Mammary epithelial cell (primary cell): ENCODE measurements at regions not wholly inside any gene's neighbourhood (a gene's known extent, or its start where the extent isn't known, plus 50 kb on each side); places are given as distances from the start of the nearest gene placed in this dataset.

Source experiments
- CTCF ChIP-seq, 2 donors: IDR thresholded peaks in 1 of 2; conservative IDR thresholded peaks in 1 of 2; 2 replicates each; pipeline ENCODE4 v1.5.1; 2011 to 2012; ENCODE audit warnings: inconsistent platforms in 2 of 2, low read length in 2 of 2, mild to moderate bottlenecking in 2 of 2, control low read depth in 1 of 2, low read depth in 1 of 2; ENCODE audit not compliant: insufficient read depth in 1 of 2; ENCODE audit errors: extremely low read depth in 1 of 2
- EZH2 ChIP-seq: IDR thresholded peaks from 2 replicates; pipeline ENCODE4 v1.6.1; 2012; ENCODE audit warnings: low read length, inconsistent platforms, borderline replicate concordance

DNA sequence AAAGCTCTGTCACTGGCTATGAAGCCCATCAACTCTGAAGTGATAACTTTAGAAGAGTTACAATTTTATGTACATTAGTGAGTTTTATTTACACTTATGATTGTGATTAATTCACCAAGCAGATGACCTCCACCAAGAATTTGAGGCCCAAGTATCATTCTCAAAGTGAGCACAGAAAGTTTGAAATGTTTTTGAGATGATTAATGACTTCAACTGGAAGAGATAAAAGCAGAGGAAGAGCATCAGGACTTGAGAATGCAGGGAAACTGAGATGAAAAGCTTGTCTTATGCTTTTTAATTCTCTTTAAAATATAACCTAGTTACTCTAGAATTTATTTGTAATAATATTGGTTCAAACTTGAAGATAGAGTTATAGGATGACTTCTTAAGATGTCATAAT is 112.8 kb upstream of the H2AZ1 start:
- no peak for TF ChIP-seq CTCF (conservative IDR thresholded peaks at IDR 0.05 in 1 of 2, IDR thresholded peaks at IDR 0.05 in 1 of 2; ENCODE audit: extremely low read depth in 1 of 2, insufficient read depth in 1 of 2, low read depth in 1 of 2, low read length in 2 of 2)
- TF ChIP-seq EZH2 = no peak
